HG02885 (cell line): ENCODE measurements at regions not wholly inside any gene's neighbourhood (a gene's known extent, or its start where the extent isn't known, plus 50 kb on each side); places are given as distances from the start of the nearest gene placed in this dataset.

ENCODE experiments used
- ATAC-seq: cut with Tn5 transposase; IDR thresholded peaks from one replicate; pipeline ENCODE4 v1.9.1; 2021; ENCODE audit warnings: mild to moderate bottlenecking; ENCODE audit not compliant: unreplicated experiment, poor library complexity

DNA sequence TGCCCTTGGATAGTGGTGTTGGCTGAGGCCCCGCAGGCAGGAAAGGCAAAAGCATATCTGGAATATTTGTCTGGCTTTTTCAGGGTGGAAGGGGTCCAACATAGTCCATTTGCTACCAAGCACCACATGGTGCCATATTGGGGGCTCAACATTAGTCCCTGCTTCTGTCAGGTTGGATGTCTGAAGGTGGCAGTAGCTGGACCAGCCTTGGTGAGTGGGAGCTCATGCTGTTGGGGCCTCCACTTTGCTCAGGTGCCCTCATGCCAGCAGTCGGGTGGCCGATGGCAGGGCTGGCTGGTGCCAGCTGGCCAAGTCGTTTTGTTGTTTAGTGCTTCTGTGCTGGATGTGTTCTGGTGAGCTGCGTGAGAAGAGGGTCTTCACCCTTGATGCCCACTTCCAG is 135.3 kb downstream of the PAPOLA start:
- no peak for ATAC-seq

DNA sequence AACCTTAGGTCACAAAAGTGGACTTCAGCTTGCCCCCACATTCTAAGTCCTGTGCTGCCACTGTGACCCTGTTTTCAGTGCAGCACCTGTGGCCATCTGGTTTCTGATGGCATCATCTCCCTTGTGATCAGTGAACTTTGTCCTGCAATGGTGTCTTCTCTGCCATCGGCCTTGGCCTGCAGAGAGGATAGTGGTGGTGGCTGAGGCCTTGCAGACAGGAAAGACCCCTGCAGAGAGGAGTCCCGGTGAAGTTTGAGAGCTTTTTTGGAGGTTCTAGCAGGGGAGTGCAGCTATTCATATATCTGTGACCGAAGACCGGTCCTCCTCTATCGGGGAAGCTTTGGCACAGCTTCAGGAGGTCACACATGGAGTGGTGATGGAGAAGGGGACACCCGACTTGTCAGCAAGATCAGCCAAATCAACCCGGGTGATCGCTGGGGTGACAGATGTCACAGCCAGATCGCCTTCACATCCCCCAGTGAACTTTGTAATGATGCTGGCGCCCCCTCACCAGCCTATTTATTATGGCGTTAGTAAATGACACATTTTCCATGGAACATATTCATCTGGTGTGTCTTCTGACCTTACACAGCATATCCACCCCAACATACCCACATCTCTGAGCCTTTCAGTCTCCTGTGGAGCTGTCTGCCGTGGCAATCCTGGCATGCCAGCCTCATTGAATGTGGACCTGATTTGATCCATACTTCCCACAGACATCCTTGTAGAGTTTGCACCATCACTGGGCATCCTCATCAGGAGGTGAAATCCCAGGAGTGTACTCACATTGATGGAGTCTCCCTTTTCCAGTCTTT is 136.1 kb downstream of the PAPOLA start:
- ATAC-seq = no peak

DNA sequence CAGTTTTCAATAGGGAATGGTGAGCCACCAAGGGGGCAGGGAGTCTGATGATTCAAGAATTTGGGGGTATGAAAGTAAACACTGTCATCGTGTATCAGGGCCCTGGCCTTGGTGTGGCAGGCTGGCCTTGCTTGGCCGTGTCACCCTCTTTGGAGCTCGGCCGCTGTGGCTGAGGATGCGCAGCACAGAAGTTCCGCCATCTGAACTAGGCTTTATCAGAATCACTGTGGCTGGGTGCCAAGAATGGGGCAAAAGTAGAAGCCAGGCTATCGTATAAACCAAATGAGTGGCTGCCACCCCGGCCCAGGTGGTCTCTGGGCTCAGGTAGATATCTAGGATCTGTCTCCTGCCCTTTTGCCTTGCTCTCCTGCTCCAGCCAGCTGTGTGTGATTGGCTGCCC is 137.4 kb downstream of the PAPOLA start:
- ATAC-seq = no peak

DNA sequence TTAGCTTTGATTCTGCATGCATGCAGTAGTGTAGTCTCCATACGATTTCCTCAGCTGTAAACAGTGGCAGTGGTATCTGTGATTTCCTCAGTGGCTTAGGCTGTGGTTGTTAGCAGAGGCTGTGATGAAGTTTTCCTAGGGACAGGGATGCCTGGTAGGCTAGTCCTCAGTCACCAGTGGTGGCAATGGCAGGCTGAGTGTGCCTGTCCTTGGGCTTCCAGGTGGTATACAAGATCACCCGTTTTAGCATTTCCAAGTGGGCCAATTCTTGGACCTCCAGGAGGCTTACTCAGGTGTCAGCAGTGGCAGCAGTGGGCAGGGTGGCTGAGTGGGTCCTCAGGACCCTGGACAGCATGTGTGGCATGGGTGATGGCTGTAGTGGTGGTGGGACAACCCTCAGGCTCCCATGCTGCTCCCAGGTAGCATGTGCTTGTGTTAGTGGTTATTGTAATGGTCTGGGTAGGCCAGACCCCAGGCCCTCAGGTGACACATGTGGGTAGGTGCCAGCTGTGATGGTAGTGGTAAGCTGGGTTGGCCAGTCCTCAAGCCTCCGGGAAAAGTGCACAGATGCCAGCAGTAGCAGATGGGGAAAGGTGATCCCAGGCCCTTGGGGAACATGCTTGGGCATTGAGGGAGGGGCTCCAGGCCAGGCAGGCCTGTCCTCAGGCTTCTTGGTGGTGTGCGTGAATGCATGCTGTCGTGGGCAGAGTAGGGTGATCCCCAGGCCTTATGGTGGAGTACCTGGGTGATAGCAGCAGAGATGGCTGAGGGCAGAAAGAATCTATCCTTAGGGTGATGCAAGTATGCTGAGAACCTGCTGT is 146.5 kb downstream of the PAPOLA start:
- ATAC-seq = no peak

DNA sequence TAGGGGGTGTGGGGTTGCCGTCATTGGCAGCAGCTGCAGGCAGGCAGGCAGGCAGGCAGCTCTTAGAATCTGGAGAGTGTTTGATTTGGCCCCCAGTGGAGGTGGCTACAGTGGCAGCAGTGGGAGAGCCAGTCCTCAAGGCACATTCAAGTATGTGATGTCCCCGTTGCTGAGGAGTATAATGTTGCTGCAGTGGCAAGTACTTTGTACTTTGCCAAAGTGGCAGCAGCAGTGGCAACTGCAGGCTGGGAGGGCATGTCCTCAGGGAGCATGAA is 147.1 kb downstream of the PAPOLA start:
- no peak for ATAC-seq

DNA sequence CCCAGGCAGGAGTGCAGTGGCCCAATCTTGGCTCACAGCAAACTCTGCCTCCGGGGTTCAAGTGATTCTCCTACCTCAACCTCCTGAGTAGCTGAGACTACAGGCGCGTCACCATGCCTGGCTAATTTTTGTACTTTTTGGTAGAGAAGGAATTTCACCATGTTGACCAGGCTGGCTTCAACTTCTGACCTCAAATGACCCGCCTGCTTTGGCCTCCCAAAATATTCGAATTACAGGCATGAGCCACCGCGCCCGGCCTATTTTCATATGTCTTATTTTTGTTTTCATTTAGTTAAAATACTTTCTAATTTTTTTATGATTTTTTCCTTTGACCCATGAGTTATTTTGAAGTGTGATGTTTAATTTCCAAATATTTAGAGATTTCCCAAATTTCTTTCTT is 143.6 kb upstream of the VRK1 start:
- ATAC-seq = no peak

DNA sequence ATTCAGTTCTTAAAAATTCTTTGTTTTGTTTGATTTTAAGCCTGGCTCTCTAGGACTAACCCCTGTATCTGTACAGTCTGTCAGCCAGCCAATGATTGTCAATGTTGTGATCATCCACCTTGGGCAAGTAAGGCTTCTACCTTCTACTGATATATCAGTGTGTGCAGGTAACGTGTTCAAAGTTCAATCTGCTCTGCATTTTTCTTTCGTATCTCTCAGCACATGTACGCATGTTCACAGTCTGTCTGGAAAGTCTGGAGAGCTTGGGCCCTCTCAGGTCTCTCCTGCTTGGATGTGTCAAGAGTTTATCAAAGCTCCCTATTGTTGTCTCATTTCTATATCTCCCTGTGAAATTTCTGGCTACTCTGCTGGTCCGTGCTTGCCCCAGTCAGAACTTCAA is 138.6 kb upstream of the VRK1 start:
- no peak for ATAC-seq

DNA sequence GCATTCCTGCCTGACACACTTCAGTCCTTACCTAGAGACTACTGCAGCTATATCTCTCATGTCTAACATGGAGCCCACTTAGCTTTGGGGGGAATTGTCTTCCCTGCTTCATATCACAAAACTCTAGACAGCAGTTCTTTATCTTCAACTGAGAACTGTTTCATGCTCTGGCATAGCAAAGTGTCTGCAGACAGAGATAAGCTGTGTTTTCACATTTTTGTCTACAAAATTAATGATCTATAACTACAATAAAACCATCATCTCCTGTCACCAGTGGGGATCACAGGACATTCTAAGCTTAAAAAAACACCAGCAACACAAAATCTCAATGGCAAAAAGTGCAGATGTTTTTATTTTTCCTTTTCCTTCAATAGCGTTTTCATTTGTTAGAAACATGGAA is 137.1 kb upstream of the VRK1 start:
- ATAC-seq = no peak

DNA sequence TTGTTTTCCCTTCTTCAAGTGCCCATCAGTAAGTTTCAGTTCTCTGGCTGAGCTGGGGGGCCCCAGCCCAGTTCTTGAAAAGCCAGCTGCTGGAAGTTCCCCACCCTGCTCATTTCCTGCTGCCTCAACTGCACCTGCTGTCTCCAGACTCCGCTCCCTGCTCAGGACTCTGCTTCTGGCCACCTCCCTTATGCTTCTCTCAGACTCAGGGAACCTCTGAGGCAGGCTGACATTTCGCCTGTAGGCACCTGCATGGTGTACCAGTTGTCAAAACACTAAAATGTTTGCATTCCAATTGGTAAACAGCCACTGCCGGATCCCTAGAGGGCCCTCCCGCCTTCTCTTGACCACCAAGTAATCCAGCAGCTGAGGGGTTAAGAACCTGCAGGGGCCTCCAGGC is 136.5 kb upstream of the VRK1 start:
- no peak for ATAC-seq

DNA sequence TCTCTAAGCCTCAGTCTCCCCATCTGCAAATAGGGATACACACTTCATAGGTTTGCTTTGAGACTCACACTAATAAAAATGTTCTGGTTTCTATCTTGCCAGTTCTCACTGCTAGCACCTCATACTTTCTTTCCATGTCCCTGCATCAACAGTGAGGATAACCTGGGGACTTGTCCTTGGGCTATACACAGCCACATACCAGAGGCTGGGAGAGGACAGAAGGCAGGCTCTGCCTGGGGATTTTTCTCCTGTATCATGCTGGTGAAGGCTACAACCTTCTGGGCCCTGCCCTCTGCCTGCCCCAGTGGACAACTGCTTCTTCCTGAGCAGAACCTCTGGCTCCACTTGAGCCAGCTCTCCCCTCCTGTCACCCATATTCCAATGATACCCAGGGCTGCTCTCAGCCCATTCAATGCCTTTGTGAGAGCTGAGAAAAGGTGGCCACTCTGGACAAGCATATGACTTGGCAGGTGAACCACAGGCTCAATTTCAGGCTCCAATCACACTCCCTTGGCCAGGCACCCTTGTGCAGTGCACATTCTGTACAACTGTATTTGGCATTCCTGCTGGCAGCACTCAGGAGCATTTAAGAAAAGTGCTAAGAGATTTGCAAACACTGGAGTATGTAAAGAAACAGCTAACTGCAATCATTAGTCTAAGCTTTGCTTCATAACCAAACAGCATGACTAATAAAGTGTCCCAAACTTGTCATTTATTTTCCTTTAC is 135.8 kb upstream of the VRK1 start:
- no peak for ATAC-seq

DNA sequence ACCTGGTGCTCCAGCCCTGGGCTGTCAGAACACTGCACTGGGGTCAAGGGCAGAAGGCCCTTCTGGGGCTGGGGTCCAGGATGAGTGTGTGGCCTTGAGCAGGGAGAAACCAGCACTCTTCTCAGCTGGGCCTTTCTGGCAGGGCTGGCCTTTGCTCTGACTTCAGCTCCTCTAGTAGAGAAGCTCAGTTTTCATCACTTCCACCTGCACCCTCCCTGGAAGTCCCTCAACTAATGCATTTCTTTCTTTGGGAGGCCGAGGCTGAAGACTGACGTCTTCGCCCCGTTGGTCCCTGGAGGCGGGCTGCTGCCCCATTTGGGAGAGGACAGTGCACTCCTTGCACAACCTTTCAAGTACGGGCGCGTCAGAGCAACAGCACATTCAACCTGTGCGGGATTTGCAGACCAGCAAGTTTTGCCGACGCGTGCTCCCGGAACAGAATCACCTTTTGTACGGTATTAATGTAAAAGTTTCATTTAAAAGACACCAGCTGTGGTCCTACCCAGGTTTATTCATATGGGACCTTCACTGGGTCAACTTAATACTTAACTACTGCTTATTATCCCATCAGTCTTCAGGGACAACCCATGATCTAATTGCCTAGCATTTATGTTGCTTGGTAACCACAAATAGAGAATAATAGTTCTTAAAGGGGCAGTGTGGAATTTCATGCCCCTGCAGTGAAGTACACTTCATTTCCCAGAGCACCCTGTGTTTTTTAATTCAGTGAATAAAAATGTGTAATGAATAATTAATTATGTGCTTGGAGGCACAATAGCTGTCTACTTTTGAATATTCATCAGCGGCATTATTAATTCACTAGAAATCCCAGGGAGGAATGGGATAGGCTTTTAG is 134.8 kb upstream of the VRK1 start:
- no peak for ATAC-seq

DNA sequence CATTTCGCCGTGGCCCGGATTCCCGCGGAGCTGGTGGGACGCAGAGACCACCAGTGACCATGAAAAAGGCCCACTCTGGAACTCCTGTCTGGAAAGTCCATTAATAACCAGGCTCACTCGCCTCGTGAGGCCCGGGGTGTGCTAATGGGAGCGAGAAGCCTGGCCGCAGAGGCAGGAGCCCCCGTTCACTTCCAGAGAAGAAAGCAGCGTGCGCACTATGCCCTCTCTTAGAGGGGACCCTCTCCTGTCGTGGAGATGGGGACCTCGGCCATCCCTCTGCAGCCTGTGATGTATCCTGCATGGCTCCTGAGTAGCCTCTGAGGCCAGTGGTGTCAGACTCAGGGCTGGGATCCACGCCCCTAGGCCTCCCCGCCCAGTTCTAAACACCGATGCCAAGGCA is 134.1 kb upstream of the VRK1 start:
- ATAC-seq = no peak

DNA sequence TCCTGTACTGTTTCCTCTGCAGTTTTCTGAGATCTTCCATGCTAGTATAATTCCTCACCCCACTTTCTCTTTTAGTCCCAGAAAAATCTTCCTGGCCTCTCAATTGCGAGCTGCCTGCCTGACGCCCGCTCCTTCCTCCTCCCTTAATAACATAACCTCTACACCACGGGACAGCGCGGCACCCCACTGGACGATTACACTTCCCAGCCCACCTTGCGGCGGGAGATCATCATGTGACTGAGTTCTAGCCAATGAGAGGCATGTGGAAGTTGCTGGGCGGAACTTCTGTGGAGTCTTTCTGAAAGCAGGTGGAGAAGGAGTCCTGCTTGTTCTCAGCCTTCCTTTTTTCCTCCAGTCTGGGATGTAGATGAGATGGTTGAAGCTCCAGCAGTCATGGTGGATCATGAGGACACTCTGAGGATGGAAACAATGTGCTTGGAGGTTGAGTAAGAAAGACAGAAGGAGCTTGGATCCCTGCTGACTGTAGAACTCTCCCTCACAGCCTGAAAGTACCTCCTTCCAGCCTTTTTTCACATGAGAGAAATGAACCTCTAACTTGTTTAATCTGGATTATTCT is 133.6 kb upstream of the VRK1 start:
- no peak for ATAC-seq

DNA sequence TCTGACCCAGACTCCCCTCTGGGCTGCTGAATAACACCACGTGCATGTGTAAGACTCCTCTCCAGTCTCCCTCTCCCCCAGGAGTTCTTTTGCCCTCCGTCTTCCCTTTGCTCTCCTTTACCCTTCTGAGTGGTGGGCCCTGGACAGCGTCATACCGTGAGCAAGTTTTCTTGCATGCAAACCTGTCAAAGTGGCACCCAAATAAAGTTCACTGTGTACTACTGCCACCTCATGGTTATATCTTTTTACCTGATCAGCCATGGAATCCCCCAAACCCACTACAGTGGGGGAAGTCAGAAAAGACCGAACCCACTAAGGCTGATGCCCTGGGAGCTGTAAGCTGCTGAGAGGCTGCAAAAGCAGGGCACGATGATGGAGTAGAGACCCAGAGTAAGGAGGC is 131.1 kb upstream of the VRK1 start:
- ATAC-seq = no peak

DNA sequence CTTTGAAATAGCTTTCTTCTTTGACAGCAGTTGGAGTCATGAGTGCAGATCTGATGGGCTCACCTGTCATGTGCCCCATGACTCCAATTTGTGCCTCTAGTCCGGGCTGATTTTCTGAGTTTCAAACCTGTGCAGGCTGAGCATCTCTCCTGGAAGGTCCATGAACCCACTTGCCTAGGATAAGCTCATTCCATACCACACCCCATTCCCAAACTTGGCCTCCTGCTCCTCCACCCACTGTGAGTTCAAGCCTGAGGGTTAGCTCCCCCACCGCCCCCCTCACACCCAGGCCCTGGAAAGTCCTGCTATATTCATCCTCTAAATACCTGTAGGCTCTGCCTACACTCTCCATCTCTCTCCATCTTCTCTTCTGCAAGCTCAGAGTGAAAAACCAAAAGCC is 126.8 kb upstream of the VRK1 start:
- ATAC-seq = no peak

DNA sequence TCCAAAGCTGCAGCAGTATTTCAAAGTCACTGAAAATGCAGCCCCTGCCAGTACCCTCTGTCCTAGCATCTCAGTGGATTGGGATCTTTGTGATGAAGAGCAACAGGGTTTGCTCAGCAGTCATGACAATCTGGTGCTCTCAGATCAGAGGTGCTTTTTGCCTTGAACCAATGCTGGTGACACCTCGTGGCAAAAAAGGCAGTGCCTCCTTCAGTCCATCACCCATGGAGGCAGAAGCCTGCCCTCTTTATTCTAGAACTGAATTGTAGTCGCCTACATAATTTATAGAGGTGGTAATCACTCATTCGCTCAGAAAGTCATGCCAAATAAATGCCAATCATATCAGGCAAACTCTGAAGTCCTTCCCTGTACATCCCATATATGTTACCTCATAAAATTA is 126.0 kb upstream of the VRK1 start:
- no peak for ATAC-seq

DNA sequence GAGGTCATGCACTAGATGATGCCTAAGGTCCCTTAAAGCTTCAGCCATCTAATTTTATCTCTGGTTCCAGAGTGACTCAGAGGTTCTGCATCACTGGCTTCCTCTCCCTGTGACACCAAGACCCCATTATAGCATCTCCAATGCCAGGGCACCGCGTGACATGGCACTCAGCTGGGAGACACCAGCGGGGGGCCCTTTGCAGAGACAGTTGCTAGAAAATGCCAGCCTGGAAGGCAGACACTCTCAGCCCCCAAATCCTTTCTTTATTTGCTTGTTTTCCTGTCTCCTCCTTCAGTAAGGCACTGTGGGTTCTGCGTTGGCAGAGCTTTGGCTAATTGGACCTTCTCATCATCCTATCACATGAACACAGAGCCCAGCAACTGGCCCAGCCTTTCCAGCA is 123.5 kb upstream of the VRK1 start:
- ATAC-seq = no peak

DNA sequence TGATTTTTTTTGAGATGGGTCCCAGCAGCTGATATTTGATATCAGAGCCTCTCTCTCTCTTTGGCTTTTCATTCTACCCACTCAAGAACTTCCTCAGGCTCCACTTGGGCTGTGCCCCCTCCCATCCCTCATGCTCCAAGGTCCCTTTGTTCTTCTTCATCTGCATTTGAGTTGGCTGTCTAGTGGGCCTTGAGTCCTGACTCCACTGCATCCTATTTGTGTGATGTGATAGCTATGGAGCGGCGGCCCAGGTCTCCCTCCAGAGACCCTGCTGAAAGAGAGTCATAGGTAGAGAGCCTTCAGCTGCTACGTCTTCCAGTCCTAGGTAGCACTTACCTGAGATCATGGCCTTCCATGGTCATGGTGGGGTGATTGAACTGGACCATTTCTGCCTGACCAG is 123.1 kb upstream of the VRK1 start:
- no peak for ATAC-seq

DNA sequence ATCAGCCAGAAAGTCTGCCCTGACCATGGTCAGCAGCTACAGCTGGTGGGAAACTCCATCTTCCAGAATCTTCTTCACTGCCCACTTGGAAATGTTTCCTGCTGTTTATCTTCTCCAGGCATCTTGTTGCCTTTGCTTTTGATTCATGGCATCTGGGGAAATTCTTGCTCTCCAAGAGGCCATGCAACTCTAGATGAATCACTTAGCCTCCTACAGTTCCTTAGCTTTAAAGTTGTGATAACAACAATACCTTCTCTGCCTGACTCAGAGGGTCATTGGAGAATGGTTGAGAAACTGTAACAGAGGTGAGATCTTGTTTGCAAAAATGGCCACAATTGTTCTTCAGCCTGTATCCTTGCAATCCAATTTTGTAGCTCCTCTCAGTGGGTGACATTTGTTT is 121.0 kb upstream of the VRK1 start:
- ATAC-seq = no peak

DNA sequence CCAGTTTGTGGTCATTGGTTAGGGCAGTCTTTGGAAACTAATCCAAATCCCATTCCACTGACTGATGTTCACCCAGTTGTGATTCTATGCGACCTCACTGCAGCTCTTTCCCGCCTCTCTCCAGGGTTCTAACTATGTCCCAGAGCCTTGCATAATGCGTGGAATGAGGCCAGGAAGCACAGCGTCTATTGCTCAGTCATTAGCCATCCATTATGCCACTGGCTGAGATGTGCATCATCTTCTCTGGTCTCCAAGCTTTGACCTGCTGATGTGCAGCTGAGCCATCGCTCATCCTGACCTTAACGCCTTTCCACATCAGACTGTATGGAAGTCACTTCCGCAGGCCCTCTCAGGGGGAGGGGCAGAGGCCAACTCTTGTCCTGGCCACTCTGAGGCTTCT is 115.4 kb upstream of the VRK1 start:
- ATAC-seq = no peak
